HG03139 (cell line): ENCODE measurements at regions not wholly inside any gene's neighbourhood (a gene's known extent, or its start where the extent isn't known, plus 50 kb on each side); places are given as distances from the start of the nearest gene placed in this dataset.

Source experiments
- ATAC-seq: cut with Tn5 transposase; IDR thresholded peaks from one replicate; pipeline ENCODE4 v1.9.1; 2021; ENCODE audit not compliant: unreplicated experiment

- no peak for ATAC-seq
Measured at GRCh38 chr2:196224756-196225155, 53.4 kb upstream of the STK17B start.

- ATAC-seq = no peak
Measured at GRCh38 chr2:196225213-196225612, 53.8 kb upstream of the STK17B start.

GRCh38 chr2:196226058-196226706 is 54.8 kb upstream of the STK17B start:
- ATAC-seq = no peak

- ATAC-seq = no peak
Measured at GRCh38 chr2:196226707-196227065, 55.3 kb upstream of the STK17B start.

- no peak for ATAC-seq
Measured at GRCh38 chr2:196229013-196229412, 57.6 kb upstream of the STK17B start.

GRCh38 chr2:196230061-196230854 is 58.9 kb upstream of the STK17B start:
- no peak for ATAC-seq

GRCh38 chr2:196233021-196233804 is 61.8 kb upstream of the STK17B start:
- ATAC-seq = peak; percentile 18

GRCh38 chr2:196233805-196234475 is 62.6 kb upstream of the STK17B start:
- peak; percentile 73 for ATAC-seq

- ATAC-seq = no peak
Measured at GRCh38 chr2:196234672-196235071, 63.3 kb upstream of the STK17B start.

- ATAC-seq = no peak
Measured at GRCh38 chr2:196238836-196239380, 67.5 kb upstream of the STK17B start.

- peak; percentile 79 for ATAC-seq
Measured at GRCh38 chr2:196239622-196240587, 68.5 kb upstream of the STK17B start.

GRCh38 chr2:196241175-196241574 is 69.8 kb upstream of the STK17B start:
- no peak for ATAC-seq

- ATAC-seq = peak; percentile 72
Measured at GRCh38 chr2:196242131-196242620, 70.8 kb upstream of the STK17B start.

GRCh38 chr2:196244516-196244915 is 73.1 kb upstream of the STK17B start:
- ATAC-seq = no peak

GRCh38 chr2:196244966-196245365 is 73.6 kb upstream of the STK17B start:
- ATAC-seq = no peak

GRCh38 chr2:196245378-196246140 is 74.2 kb upstream of the STK17B start:
- ATAC-seq = no peak

GRCh38 chr2:196247114-196247975 is 76.0 kb upstream of the STK17B start:
- no peak for ATAC-seq

- ATAC-seq = no peak
Measured at GRCh38 chr2:196247976-196248280, 76.5 kb upstream of the STK17B start.
